Colonic mucosa (tissue), 4 donors: ENCODE measurements at regions not wholly inside any gene's neighbourhood (a gene's known extent, or its start where the extent isn't known, plus 50 kb on each side); places are given as distances from the start of the nearest gene placed in this dataset.

Source experiments
- DNase-seq: peaks from one replicate; pipeline ENCODE4 v3.0.0-alpha.2; 2020
- H3K27ac ChIP-seq: fragments of 200-600 bp; one replicate; pipeline ENCODE4 v1.8.0; 2021
- H3K27me3 ChIP-seq: fragments of 200-600 bp; one replicate; pipeline ENCODE4 v1.8.0; 2021
- H3K36me3 ChIP-seq: fragments of 200-600 bp; one replicate; pipeline ENCODE4 v1.8.0; 2021
- H3K4me1 ChIP-seq: fragments of 200-600 bp; one replicate; pipeline ENCODE4 v1.8.0; 2021; ENCODE audit warnings: mild to moderate bottlenecking
- H3K4me3 ChIP-seq: fragments of 200-600 bp; one replicate; pipeline ENCODE4 v1.8.0; 2021
- H3K9ac ChIP-seq, 2 donors: one replicate each; pipeline ENCODE4 v1.7.0; 2013; ENCODE audit warnings: control low read depth in 2 of 2, low read depth in 2 of 2, low read length in 2 of 2
- H3K9me3 ChIP-seq: fragments of 200-600 bp; one replicate; pipeline ENCODE4 v1.8.0; 2021
- CTCF ChIP-seq: fragments of 200-600 bp; IDR thresholded peaks from one replicate; pipeline ENCODE4 v1.8.0; 2022; ENCODE audit warnings: antibody characterized with exemption, mild to moderate bottlenecking
- intact Hi-C: fragments of 100-400 bp; cut with DNase I; formaldehyde crosslinking; loops from one replicate; pipeline ENCODE4 v1.14.1; 2022
- donor health status: healthy.
- donor health status: DM: no; HTN: no; CAD: no.
- donor health status: DM: no; HTN: no; CAD: no.

- intact Hi-C loops, result no loop called here
- DNase-seq, result no peak
Measured at GRCh38 chr18:2050702-2051201, 520.6 kb downstream of the METTL4 start.

GRCh38 chr18:2053490-2054089 is 517.7 kb downstream of the METTL4 start:
- H3K9ac ChIP-seq, result no peak overlapping the region
- H3K27me3 ChIP-seq, result no peaks in the 10 kb centered on the region
- H3K4me1 ChIP-seq, result no peaks in the 10 kb centered on the region
- no peaks in the 10 kb centered on the region for H3K9me3 ChIP-seq
- no peak for TF ChIP-seq CTCF
- intact Hi-C loops, result no loop called here
- H3K36me3 ChIP-seq, result no peaks in the 10 kb centered on the region
- no peak overlapping the region for H3K27ac ChIP-seq
- no peak for DNase-seq
- H3K4me3 ChIP-seq, result no peak overlapping the region

More at GRCh38 chr18:2050702-2051201, 520.6 kb downstream of the METTL4 start:
- no peaks in the 10 kb centered on the region for H3K27me3 ChIP-seq
- no peak for TF ChIP-seq CTCF
- no peak overlapping the region for H3K4me3 ChIP-seq
- no peaks in the 10 kb centered on the region for H3K9me3 ChIP-seq
- H3K9ac ChIP-seq, result no peak overlapping the region
- no peaks in the 10 kb centered on the region for H3K36me3 ChIP-seq
- no peak overlapping the region for H3K27ac ChIP-seq
- no peaks in the 10 kb centered on the region for H3K4me1 ChIP-seq

- no peaks in the 10 kb centered on the region for H3K27me3 ChIP-seq
- H3K27ac ChIP-seq, result no peak overlapping the region
- no peaks in the 10 kb centered on the region for H3K36me3 ChIP-seq
- H3K4me1 ChIP-seq, result no peaks in the 10 kb centered on the region
- H3K9me3 ChIP-seq, result no peaks in the 10 kb centered on the region
- TF ChIP-seq CTCF, result no peak
- no peak for DNase-seq
- no peak overlapping the region for H3K4me3 ChIP-seq
- intact Hi-C loops, result no loop called here
- H3K9ac ChIP-seq, result no peak overlapping the region
Measured at GRCh38 chr18:2059336-2059735, 512.0 kb downstream of the METTL4 start.

GRCh38 chr18:2060086-2060485 is 511.2 kb downstream of the METTL4 start:
- H3K4me1 ChIP-seq, result no peaks in the 10 kb centered on the region
- no peaks in the 10 kb centered on the region for H3K9me3 ChIP-seq
- no peak overlapping the region for H3K4me3 ChIP-seq
- no peak for DNase-seq
- TF ChIP-seq CTCF, result no peak
- no peaks in the 10 kb centered on the region for H3K27me3 ChIP-seq
- no peak overlapping the region for H3K27ac ChIP-seq
- H3K9ac ChIP-seq, result no peak overlapping the region
- H3K36me3 ChIP-seq, result no peaks in the 10 kb centered on the region
- intact Hi-C loops, result no loop called here

- no peak for TF ChIP-seq CTCF
- no peaks in the 10 kb centered on the region for H3K36me3 ChIP-seq
- intact Hi-C loops, result no loop called here
- DNase-seq, result no peak
- no peaks in the 10 kb centered on the region for H3K4me1 ChIP-seq
- H3K27me3 ChIP-seq, result no peaks in the 10 kb centered on the region
- H3K9me3 ChIP-seq, result no peaks in the 10 kb centered on the region
- H3K9ac ChIP-seq, result no peak overlapping the region
- H3K27ac ChIP-seq, result no peak overlapping the region
- H3K4me3 ChIP-seq, result no peak overlapping the region
Measured at GRCh38 chr18:2070631-2071030, 500.7 kb downstream of the METTL4 start.
